Trophoblast cell (in vitro differentiated cells and primary cell): ENCODE measurements at regions not wholly inside any gene's neighbourhood (a gene's known extent, or its start where the extent isn't known, plus 50 kb on each side); places are given as distances from the start of the nearest gene placed in this dataset.

Source experiments
- DNase-seq, 2 donors: peaks; one replicate each; pipeline ENCODE4 v3.0.0-alpha.2; 2016
- H2AFZ ChIP-seq: 2 replicates; pipeline ENCODE4 v1.6.1; 2013; ENCODE audit warnings: low read length, moderate library complexity, mild to moderate bottlenecking; ENCODE audit not compliant: insufficient read depth, poor library complexity
- H2AK5ac ChIP-seq: 2 replicates; pipeline ENCODE4 v1.6.1; 2013; ENCODE audit warnings: mild to moderate bottlenecking, low read length
- H2BK120ac ChIP-seq: 2 replicates; pipeline ENCODE4 v1.6.1; 2013; ENCODE audit warnings: low read length, mild to moderate bottlenecking, moderate library complexity; ENCODE audit not compliant: insufficient read depth, poor library complexity
- H2BK12ac ChIP-seq: 2 replicates; pipeline ENCODE4 v1.6.1; 2013; ENCODE audit warnings: mild to moderate bottlenecking, low read length, moderate library complexity
- H2BK5ac ChIP-seq: 2 replicates; pipeline ENCODE4 v1.6.1; 2013; ENCODE audit warnings: low read length, low read depth, moderate library complexity, mild to moderate bottlenecking; ENCODE audit not compliant: poor library complexity
- H3K14ac ChIP-seq: 2 replicates; pipeline ENCODE4 v1.6.1; 2013; ENCODE audit warnings: mild to moderate bottlenecking, low read length
- H3K18ac ChIP-seq: 2 replicates; pipeline ENCODE4 v1.6.1; 2013; ENCODE audit warnings: mild to moderate bottlenecking, low read length
- H3K23ac ChIP-seq: 2 replicates; pipeline ENCODE4 v1.6.1; 2013; ENCODE audit warnings: low read length
- H3K27ac ChIP-seq: 2 replicates; pipeline ENCODE4 v1.5.1; 2013; ENCODE audit warnings: low read depth, mild to moderate bottlenecking, inconsistent platforms, low read length, moderate library complexity
- H3K27me3 ChIP-seq: 2 replicates; pipeline ENCODE4 v1.6.1; 2013; ENCODE audit warnings: inconsistent platforms, mild to moderate bottlenecking, low read length, moderate library complexity; ENCODE audit not compliant: insufficient read depth
- H3K36me3 ChIP-seq, 2 experiments: 1 replicate in 1 of 2; 2 replicates in 1 of 2; pipeline ENCODE4 v1.6.1; 2013; ENCODE audit warnings: low read length in 2 of 2, mild to moderate bottlenecking in 2 of 2, moderate library complexity in 1 of 2; ENCODE audit not compliant: insufficient read depth in 2 of 2, control insufficient read depth in 1 of 2
- H3K4ac ChIP-seq: 2 replicates; pipeline ENCODE4 v1.6.1; 2013; ENCODE audit warnings: low read depth, mild to moderate bottlenecking, low read length, moderate library complexity
- H3K4me1 ChIP-seq, 2 experiments: 1 replicate in 1 of 2; 2 replicates in 1 of 2; pipeline ENCODE4 v1.6.1; 2013; ENCODE audit warnings: low read length in 2 of 2, mild to moderate bottlenecking in 2 of 2, moderate library complexity in 1 of 2; ENCODE audit not compliant: insufficient read depth in 2 of 2, control insufficient read depth in 1 of 2
- H3K4me2 ChIP-seq: 2 replicates; pipeline ENCODE4 v1.6.1; 2013; ENCODE audit warnings: inconsistent platforms, mild to moderate bottlenecking, low read length, moderate library complexity
- H3K4me3 ChIP-seq: 2 replicates; pipeline ENCODE4 v1.5.1; 2013; ENCODE audit warnings: mild to moderate bottlenecking, low read depth, low read length, inconsistent platforms
- H3K79me1 ChIP-seq: one replicate; pipeline ENCODE4 v1.6.1; 2013; ENCODE audit warnings: low read length
- H3K79me2 ChIP-seq: 2 replicates; pipeline ENCODE4 v1.6.1; 2013; ENCODE audit warnings: low read length, mild to moderate bottlenecking; ENCODE audit not compliant: control insufficient read depth, insufficient read depth, poor library complexity
- H3K9ac ChIP-seq: 2 replicates; pipeline ENCODE4 v1.6.1; 2013; ENCODE audit warnings: mild to moderate bottlenecking, low read length
- H3K9me3 ChIP-seq: 2 replicates; pipeline ENCODE4 v1.6.1; 2013; ENCODE audit warnings: low read depth, mild to moderate bottlenecking, control low read depth, inconsistent platforms, low read length; ENCODE audit not compliant: insufficient read depth
- H4K12ac ChIP-seq: 2 replicates; pipeline ENCODE4 v1.6.1; 2013; ENCODE audit warnings: low read depth, mild to moderate bottlenecking, low read length, moderate library complexity
- H4K8ac ChIP-seq: 2 replicates; pipeline ENCODE4 v1.6.1; 2013; ENCODE audit warnings: low read depth, mild to moderate bottlenecking, low read length, moderate library complexity
- H4K91ac ChIP-seq: one replicate; pipeline ENCODE4 v1.6.1; 2013; ENCODE audit warnings: low read depth, mild to moderate bottlenecking, low read length, moderate library complexity
- WGBS: extraction: QIAGEN DNeasy Blood & Tissue Kit; methylation state at CpG from one replicate; pipeline ENCODE4 v1.1.7; 2013; ENCODE audit warnings: missing lambda C conversion rate; ENCODE audit not compliant: insufficient read length, insufficient coverage; ENCODE audit errors: extremely low coverage; 5-methylcytosine and 5-hydroxymethylcytosine counted together

DNA sequence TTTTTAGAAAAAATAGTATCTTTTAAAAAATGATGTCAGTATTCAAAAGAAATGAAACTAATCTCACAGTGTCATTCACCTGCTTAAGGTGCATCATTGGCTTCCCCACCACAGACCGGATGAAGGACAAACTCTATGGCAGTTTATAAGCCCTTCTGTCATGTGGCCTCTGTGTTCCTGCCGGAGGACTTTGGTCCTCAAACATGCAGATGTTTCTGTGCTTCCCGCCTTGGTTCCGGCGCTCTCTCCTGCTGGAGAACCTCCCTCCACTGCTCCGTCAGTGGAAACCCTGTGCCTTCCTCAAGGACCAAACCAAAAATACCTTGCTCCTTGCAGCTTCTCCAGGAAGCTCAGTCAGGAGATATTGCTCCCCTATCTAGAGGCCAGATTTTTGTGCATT lies 326.3 kb downstream of the UACA start:
- Histone ChIP-seq H2BK5ac (no peak overlapping the region), H3K9me3 (no peaks in the 10 kb centered on the region), H2AFZ (no peak overlapping the region), H3K4me2 (no peak overlapping the region), H4K91ac (no peak overlapping the region), H4K8ac (no peak overlapping the region), H3K27me3 (no peaks in the 10 kb centered on the region), H3K4ac (no peak overlapping the region), H3K79me1 (no peaks in the 10 kb centered on the region), H3K9ac (no peak overlapping the region), H2AK5ac (no peak overlapping the region), H3K14ac (no peak overlapping the region), H2BK120ac (no peak overlapping the region), H3K18ac (no peak overlapping the region), H2BK12ac (no peak overlapping the region), H4K12ac (no peak overlapping the region), H3K4me1 (peaks cover 24 to 34% of the 10 kb centered on the region in 2 experiments), H3K36me3 (no peaks in the 10 kb centered on the region), H3K23ac (no peak overlapping the region), H3K4me3 (no peak overlapping the region), H3K27ac (no peak overlapping the region), H3K79me2 (no peaks in the 10 kb centered on the region)
- DNase-seq = no peak
- no CpG with 5 or more reads among the region's 6 CpGs for WGBS

DNA sequence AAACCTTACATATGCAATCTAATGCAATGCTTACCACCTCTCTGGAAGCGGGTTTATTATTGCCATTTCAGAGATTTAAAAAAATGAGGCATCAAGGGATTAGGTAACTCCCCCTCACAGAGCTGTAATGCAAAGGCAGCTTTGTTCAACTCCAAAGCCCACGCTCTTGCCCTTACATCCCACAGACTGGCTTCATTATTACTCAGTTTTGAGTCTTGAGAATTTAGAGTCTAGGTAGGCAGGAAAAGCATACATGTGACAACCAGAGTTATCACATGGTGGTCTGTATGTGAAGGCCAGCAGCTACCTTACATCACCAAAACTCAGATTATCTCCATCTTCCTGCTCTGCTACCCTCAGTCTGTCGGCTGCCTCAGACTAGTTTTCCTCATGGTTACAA lies 326.9 kb downstream of the UACA start:
- Histone ChIP-seq H4K8ac (no peak overlapping the region), H3K4me3 (no peak overlapping the region), H3K4me1 (peaks cover 24 to 34% of the 10 kb centered on the region in 2 experiments), H3K9me3 (peaks cover 3% of the 10 kb centered on the region), H2BK5ac (no peak overlapping the region), H2BK120ac (no peak overlapping the region), H3K79me2 (no peaks in the 10 kb centered on the region), H2BK12ac (no peak overlapping the region), H3K79me1 (no peaks in the 10 kb centered on the region), H4K91ac (no peak overlapping the region), H3K27me3 (no peaks in the 10 kb centered on the region), H3K4ac (no peak overlapping the region), H3K27ac (no peak overlapping the region), H3K4me2 (no peak overlapping the region), H3K9ac (no peak overlapping the region), H3K23ac (no peak overlapping the region), H2AFZ (no peak overlapping the region), H3K36me3 (no peaks in the 10 kb centered on the region), H3K18ac (no peak overlapping the region), H3K14ac (no peak overlapping the region), H2AK5ac (no peak overlapping the region), H4K12ac (no peak overlapping the region)
- DNase-seq = peak in 1 of 2 donors; percentile 64
- no CpG with 5 or more reads among the region's 3 CpGs for WGBS

DNA sequence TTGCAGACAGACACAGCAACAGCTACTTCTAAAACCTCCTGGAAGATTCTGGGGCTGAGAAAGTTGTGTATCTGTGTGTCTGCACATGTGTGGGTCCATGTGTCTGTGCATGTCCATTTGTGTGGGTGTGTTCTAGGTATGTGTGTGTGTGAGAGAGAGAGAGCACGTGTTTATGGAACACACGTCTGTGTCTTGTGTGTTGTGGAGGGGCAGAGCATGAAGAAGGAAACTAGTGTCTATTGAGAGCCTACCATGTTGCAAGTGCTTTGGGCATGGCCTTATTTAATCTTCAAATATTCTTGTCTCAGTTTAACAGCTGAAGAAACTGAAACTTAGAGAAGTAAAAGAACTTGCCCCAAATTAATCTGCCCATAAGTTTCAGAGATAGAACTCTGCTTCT lies 327.5 kb downstream of the UACA start:
- Histone ChIP-seq H3K4ac (no peak overlapping the region), H3K36me3 (no peaks in the 10 kb centered on the region), H3K23ac (no peak overlapping the region), H3K27me3 (no peaks in the 10 kb centered on the region), H2BK120ac (no peak overlapping the region), H3K79me2 (no peaks in the 10 kb centered on the region), H4K12ac (no peak overlapping the region), H3K27ac (no peak overlapping the region), H4K8ac (no peak overlapping the region), H3K79me1 (no peaks in the 10 kb centered on the region), H3K18ac (no peak overlapping the region), H2AK5ac (no peak overlapping the region), H2BK12ac (no peak overlapping the region), H3K4me2 (no peak overlapping the region), H2AFZ (no peak overlapping the region), H2BK5ac (no peak overlapping the region), H3K9me3 (peaks cover 3% of the 10 kb centered on the region), H3K4me3 (no peak overlapping the region), H3K14ac (no peak overlapping the region), H3K4me1 (peaks cover 24 to 34% of the 10 kb centered on the region in 2 experiments), H4K91ac (no peak overlapping the region), H3K9ac (no peak overlapping the region)
- no CpG with 5 or more reads among the region's 2 CpGs for WGBS
- no peak for DNase-seq

DNA sequence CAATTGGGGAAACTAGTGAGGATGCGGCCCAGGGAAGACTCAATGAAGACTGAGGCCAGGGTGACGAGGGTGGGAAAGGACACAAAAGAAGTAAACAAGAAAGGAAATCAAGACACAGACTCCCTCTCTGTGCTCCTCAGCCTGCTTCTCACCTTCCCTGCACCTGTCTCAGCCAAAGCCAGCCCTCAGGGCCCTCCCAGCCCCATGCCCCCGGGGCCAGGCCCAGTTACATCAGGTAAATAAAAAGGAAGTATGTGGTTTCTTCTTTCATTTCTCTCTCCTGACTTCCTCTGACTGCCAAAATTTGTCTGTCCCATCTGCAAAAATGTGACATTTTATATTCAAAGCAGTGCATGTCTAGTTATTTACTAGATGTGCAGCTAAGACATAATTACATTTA lies 328.0 kb downstream of the UACA start:
- Histone ChIP-seq H2AFZ (no peak overlapping the region), H3K4ac (no peak overlapping the region), H3K9ac (no peak overlapping the region), H2BK12ac (no peak overlapping the region), H3K4me3 (no peak overlapping the region), H3K4me2 (no peak overlapping the region), H3K79me2 (no peaks in the 10 kb centered on the region), H3K27ac (no peak overlapping the region), H2BK5ac (no peak overlapping the region), H3K18ac (no peak overlapping the region), H2BK120ac (no peak overlapping the region), H4K8ac (no peak overlapping the region), H3K4me1 (peaks cover 21 to 32% of the 10 kb centered on the region in 2 experiments), H3K79me1 (no peaks in the 10 kb centered on the region), H3K9me3 (peaks cover 3% of the 10 kb centered on the region), H2AK5ac (no peak overlapping the region), H3K23ac (no peak overlapping the region), H3K14ac (no peak overlapping the region), H4K12ac (no peak overlapping the region), H3K27me3 (no peaks in the 10 kb centered on the region), H3K36me3 (no peaks in the 10 kb centered on the region), H4K91ac (no peak overlapping the region)
- no CpG with 5 or more reads among the region's 3 CpGs for WGBS
- DNase-seq = peak; percentile 67 to 84
